Immature natural killer cell (primary cell): ENCODE measurements at regions not wholly inside any gene's neighbourhood (a gene's known extent, or its start where the extent isn't known, plus 50 kb on each side); places are given as distances from the start of the nearest gene placed in this dataset.

Source experiments
- DNase-seq, 3 donors: peaks; one replicate each; pipeline ENCODE4 v3.0.0; 2022; ENCODE audit warnings: mixed read lengths in 1 of 3
- H3K27ac Mint-ChIP-seq, 6 donors: one replicate each; pipeline ENCODE4 v1.8.0; 2020; ENCODE audit warnings: mixed read lengths in 6 of 6, mild to moderate bottlenecking in 5 of 6, inconsistent platforms in 4 of 6, moderate library complexity in 3 of 6
- H3K27me3 Mint-ChIP-seq, 3 donors: one replicate each; pipeline ENCODE4 v1.8.0; 2020 to 2021; ENCODE audit warnings: low read depth in 3 of 3, mild to moderate bottlenecking in 3 of 3, mixed read lengths in 3 of 3, moderate library complexity in 3 of 3, inconsistent platforms in 1 of 3
- H3K36me3 Mint-ChIP-seq, 3 donors: one replicate each; pipeline ENCODE4 v1.8.0; 2020; ENCODE audit warnings: mixed read lengths in 3 of 3, inconsistent platforms in 2 of 3, mild to moderate bottlenecking in 2 of 3
- H3K4me1 Mint-ChIP-seq, 2 donors: one replicate each; pipeline ENCODE4 v1.8.0; 2020; ENCODE audit warnings: inconsistent platforms in 2 of 2, mild to moderate bottlenecking in 2 of 2, mixed read lengths in 2 of 2, moderate library complexity in 1 of 2
- H3K4me3 Mint-ChIP-seq, 5 donors: one replicate each; pipeline ENCODE4 v1.8.0; 2020; ENCODE audit warnings: mild to moderate bottlenecking in 5 of 5, mixed read lengths in 5 of 5, inconsistent platforms in 3 of 5, moderate library complexity in 3 of 5
- H3K9me3 Mint-ChIP-seq, 6 donors: one replicate each; pipeline ENCODE4 v1.8.0; 2020; ENCODE audit warnings: mild to moderate bottlenecking in 6 of 6, mixed read lengths in 6 of 6, inconsistent platforms in 4 of 6, moderate library complexity in 3 of 6

GRCh38 chr1:51025374-51025773 lies 55.3 kb downstream of the CDKN2C start:
- Mint-ChIP-seq H3K36me3 (no peaks in the 10 kb centered on the region), H3K27ac (no peak overlapping the region), H3K27me3 (peaks cover 1 to 15% (median 10%) of the 10 kb centered on the region in 3 donors), H3K9me3 (no peaks in the 10 kb centered on the region), H3K4me3 (no peak overlapping the region), H3K4me1 (no peaks in the 10 kb centered on the region)
- DNase-seq: no peak

GRCh38 chr1:51032936-51033335 lies 62.9 kb downstream of the CDKN2C start:
- H3K4me3 Mint-ChIP-seq: no peak overlapping the region
- peaks cover 2 to 11% (median 4%) of the 10 kb centered on the region in 3 donors for H3K27me3 Mint-ChIP-seq
- no peak for DNase-seq
- H3K36me3 Mint-ChIP-seq: no peaks in the 10 kb centered on the region
- no peaks in the 10 kb centered on the region for H3K4me1 Mint-ChIP-seq
- H3K27ac Mint-ChIP-seq: no peak overlapping the region
- H3K9me3 Mint-ChIP-seq: no peaks in the 10 kb centered on the region

GRCh38 chr1:51044199-51044598 lies 57.8 kb upstream of the C1orf185 start:
- Mint-ChIP-seq H3K9me3 (peaks cover 0 to 3% (median under 1%) of the 10 kb centered on the region in 6 donors), H3K4me1 (no peaks in the 10 kb centered on the region), H3K36me3 (no peaks in the 10 kb centered on the region), H3K4me3 (no peak overlapping the region), H3K27me3 (peaks cover 0 to 8% (median 6%) of the 10 kb centered on the region in 3 donors), H3K27ac (no peak overlapping the region)
- no peak for DNase-seq

- DNase-seq: peak in 1 of 3 donors; percentile 2
- H3K4me1 Mint-ChIP-seq: no peaks in the 10 kb centered on the region
- H3K9me3 Mint-ChIP-seq: no peaks in the 10 kb centered on the region
- H3K27ac Mint-ChIP-seq: no peak overlapping the region
- H3K4me3 Mint-ChIP-seq: no peak overlapping the region
- no peaks in the 10 kb centered on the region for H3K36me3 Mint-ChIP-seq
- H3K27me3 Mint-ChIP-seq: peaks cover 0 to 7% (median 4%) of the 10 kb centered on the region in 3 donors
These were observed 57.2 kb upstream of the C1orf185 start for GRCh38 chr1:51044834-51045233.

GRCh38 chr1:51048021-51048420 lies 54.0 kb upstream of the C1orf185 start:
- no peak for DNase-seq
- Mint-ChIP-seq H3K36me3 (no peaks in the 10 kb centered on the region), H3K4me1 (no peaks in the 10 kb centered on the region), H3K27me3 (peaks cover 0 to 5% (median 4%) of the 10 kb centered on the region in 3 donors), H3K9me3 (no peaks in the 10 kb centered on the region), H3K4me3 (no peak overlapping the region), H3K27ac (no peak overlapping the region)

- no peak overlapping the region for H3K27ac Mint-ChIP-seq
- peaks cover 0 to 7% (median 4%) of the 10 kb centered on the region in 3 donors for H3K27me3 Mint-ChIP-seq
- no peaks in the 10 kb centered on the region for H3K36me3 Mint-ChIP-seq
- H3K9me3 Mint-ChIP-seq: no peaks in the 10 kb centered on the region
- H3K4me3 Mint-ChIP-seq: no peak overlapping the region
- H3K4me1 Mint-ChIP-seq: no peaks in the 10 kb centered on the region
- no peak for DNase-seq
These were observed 53.4 kb upstream of the C1orf185 start for GRCh38 chr1:51048670-51049069.
